PC-9 (cell line): ENCODE measurements at regions not wholly inside any gene's neighbourhood (a gene's known extent, or its start where the extent isn't known, plus 50 kb on each side); places are given as distances from the start of the nearest gene placed in this dataset.

Experiments
- BruUV-seq: library from RNA; stranded (reverse); fragments of 400-500 nt; replicated peaks from 2 replicates; lab custom pipeline; 2021; lab: Mats Ljungman, UMichigan
- CTCF ChIA-PET: fragments of 300-600 bp; sonication (Branson Sonifier 250); formaldehyde crosslinking; loops from one replicate; lab custom pipeline; 2022; ENCODE audit warnings: antibody characterized with exemption; lab: Charles Lee
- POLR2A ChIA-PET: fragments of 300-600 bp; sonication (Branson Sonifier 250); formaldehyde crosslinking; loops from one replicate; lab custom pipeline; 2022; ENCODE audit warnings: antibody characterized with exemption; ENCODE audit not compliant: unreplicated experiment; lab: Charles Lee
- DNase-seq, 2 experiments: peaks; one replicate each; pipeline versions ENCODE4 v3.0.0 to v3.0.0-alpha.2; 2015 to 2022; ENCODE audit warnings: mixed read lengths in 1 of 2
- H2AFZ ChIP-seq: fragments of 200-600 bp; sonication (generic); 2 replicates; pipeline ENCODE4 v1.8.1; 2017; ENCODE audit warnings: antibody characterized with exemption
- H3F3A ChIP-seq: fragments of 200-600 bp; sonication (generic); 2 replicates; pipeline ENCODE4 v1.8.1; 2017; ENCODE audit warnings: antibody characterized with exemption, mild to moderate bottlenecking, low read depth; ENCODE audit not compliant: insufficient read depth
- H3K27ac ChIP-seq: fragments of 200-600 bp; sonication (generic); 2 replicates; pipeline ENCODE4 v1.6.1; 2016; ENCODE audit warnings: mixed run types
- H3K27me3 ChIP-seq: fragments of 200-600 bp; sonication (generic); 2 replicates; pipeline ENCODE4 v1.6.1; 2016; ENCODE audit warnings: low read depth, mixed run types; ENCODE audit not compliant: insufficient read depth
- H3K36me3 ChIP-seq: fragments of 200-600 bp; sonication (generic); 2 replicates; pipeline ENCODE4 v1.6.1; 2016; ENCODE audit warnings: low read depth, mixed run types
- H3K4me1 ChIP-seq: fragments of 200-600 bp; sonication (generic); replicated peaks from 2 replicates; pipeline ENCODE4 v1.6.1; 2016; ENCODE audit warnings: mixed run types; ENCODE audit not compliant: insufficient read depth
- H3K4me2 ChIP-seq: fragments of 200-600 bp; sonication (generic); 2 replicates; pipeline ENCODE4 v1.6.1; 2017; ENCODE audit warnings: mixed run types
- H3K4me3 ChIP-seq: fragments of 200-600 bp; sonication (generic); 2 replicates; pipeline ENCODE4 v1.6.1; 2016; ENCODE audit warnings: mixed run types
- H3K79me2 ChIP-seq: fragments of 200-600 bp; sonication (generic); 2 replicates; pipeline ENCODE4 v1.6.1; 2017; ENCODE audit warnings: low read depth, mixed run types
- H3K9me2 ChIP-seq: fragments of 200-600 bp; sonication (generic); 2 replicates; pipeline ENCODE4 v1.8.1; 2017; ENCODE audit warnings: mild to moderate bottlenecking; ENCODE audit not compliant: insufficient read depth
- H3K9me3 ChIP-seq: fragments of 200-600 bp; sonication (generic); 2 replicates; pipeline ENCODE4 v1.8.1; 2016; ENCODE audit warnings: low read depth; ENCODE audit not compliant: insufficient read depth
- H4K20me1 ChIP-seq: fragments of 200-600 bp; sonication (generic); 2 replicates; pipeline ENCODE4 v1.8.1; 2017; ENCODE audit not compliant: insufficient read depth
- CTCF ChIP-seq: fragments of 200-600 bp; sonication (generic); conservative IDR thresholded peaks from 2 replicates; pipeline ENCODE4 v1.6.1; 2017; ENCODE audit warnings: mixed run types, antibody characterized with exemption, mild to moderate bottlenecking, moderate library complexity
- EZH2 ChIP-seq: fragments of 200-600 bp; sonication (generic); IDR thresholded peaks from 2 replicates; pipeline ENCODE4 v1.8.0; 2017; ENCODE audit warnings: antibody characterized with exemption, low read depth
- intact Hi-C: fragments of 100-400 bp; cut with micrococcal nuclease; formaldehyde crosslinking; loops from one replicate; pipeline ENCODE4 v1.10.0; 2022; ENCODE audit not compliant: unreplicated experiment

GRCh38 chr6:108764580-108764950 lies 83.7 kb upstream of the ARMC2 start:
- BruUV-seq, result no TSS peak
- ChIA-PET POLR2A (no interaction called here), CTCF (no interaction called here)
- no peaks in the 10 kb centered on the region for H3K4me1 ChIP-seq
- no peak overlapping the region for H3K27ac ChIP-seq
- no peaks in the 10 kb centered on the region for H4K20me1 ChIP-seq
- no peak overlapping the region for H3K4me2 ChIP-seq
- no peaks in the 10 kb centered on the region for H3K9me2 ChIP-seq
- H3K79me2 ChIP-seq, result no peaks in the 10 kb centered on the region
- H3K4me3 ChIP-seq, result no peak overlapping the region
- no peaks in the 10 kb centered on the region for H3K9me3 ChIP-seq
- no peak overlapping the region for H2AFZ ChIP-seq
- H3K27me3 ChIP-seq, result no peaks in the 10 kb centered on the region
- no peak for DNase-seq
- H3F3A ChIP-seq, result no peaks in the 10 kb centered on the region
- intact Hi-C loops, result no loop called here
- TF ChIP-seq EZH2 (no peak), CTCF (no peak)
- no peaks in the 10 kb centered on the region for H3K36me3 ChIP-seq

- no peak for TF ChIP-seq CTCF
- H3K4me2 ChIP-seq, result no peak overlapping the region
- no peaks in the 10 kb centered on the region for H3F3A ChIP-seq
- H3K4me3 ChIP-seq, result no peak overlapping the region
- no peak overlapping the region for H3K27ac ChIP-seq
- no peaks in the 10 kb centered on the region for H3K36me3 ChIP-seq
- H4K20me1 ChIP-seq, result no peaks in the 10 kb centered on the region
- no peak for DNase-seq
- intact Hi-C loops, result no loop called here
- no peaks in the 10 kb centered on the region for H3K79me2 ChIP-seq
- no peaks in the 10 kb centered on the region for H3K4me1 ChIP-seq
- ChIA-PET POLR2A (no interaction called here), CTCF (no interaction called here)
- no TSS peak for BruUV-seq
- H3K27me3 ChIP-seq, result no peaks in the 10 kb centered on the region
- H2AFZ ChIP-seq, result no peak overlapping the region
- no peaks in the 10 kb centered on the region for H3K9me2 ChIP-seq
- H3K9me3 ChIP-seq, result no peaks in the 10 kb centered on the region
Observed at GRCh38 chr6:108765495-108765894, 82.7 kb upstream of the ARMC2 start.

GRCh38 chr6:108766419-108766818 lies 81.8 kb upstream of the ARMC2 start:
- Histone ChIP-seq H3F3A (no peaks in the 10 kb centered on the region), H3K27me3 (no peaks in the 10 kb centered on the region), H3K79me2 (no peaks in the 10 kb centered on the region), H3K27ac (no peak overlapping the region), H3K9me3 (no peaks in the 10 kb centered on the region), H3K4me2 (no peak overlapping the region), H3K4me3 (no peak overlapping the region), H2AFZ (no peak overlapping the region), H3K4me1 (no peaks in the 10 kb centered on the region), H4K20me1 (no peaks in the 10 kb centered on the region), H3K9me2 (no peaks in the 10 kb centered on the region), H3K36me3 (no peaks in the 10 kb centered on the region)
- ChIA-PET POLR2A (no interaction called here), CTCF (no interaction called here)
- TF ChIP-seq EZH2 (no peak), CTCF (no peak)
- BruUV-seq, result no TSS peak
- intact Hi-C loops, result no loop called here
- DNase-seq, result no peak
